IPS-20b (cell line): ENCODE measurements at regions not wholly inside any gene's neighbourhood (a gene's known extent, or its start where the extent isn't known, plus 50 kb on each side); places are given as distances from the start of the nearest gene placed in this dataset.

Experiments used
- H3K27ac ChIP-seq: one replicate; pipeline ENCODE4 v1.5.1; 2013; ENCODE audit warnings: low read length
- H3K27me3 ChIP-seq: 2 replicates; pipeline ENCODE4 v1.6.1; 2013; ENCODE audit warnings: mild to moderate bottlenecking, low read length, inconsistent platforms; ENCODE audit not compliant: insufficient read depth
- H3K36me3 ChIP-seq: 2 replicates; pipeline ENCODE4 v1.6.1; 2013; ENCODE audit warnings: low read depth, mild to moderate bottlenecking, inconsistent platforms, low read length, moderate library complexity; ENCODE audit not compliant: insufficient read depth
- H3K4me1 ChIP-seq: 2 replicates; pipeline ENCODE4 v1.6.1; 2013; ENCODE audit warnings: mild to moderate bottlenecking, control low read depth, inconsistent platforms, low read length, moderate library complexity; ENCODE audit not compliant: insufficient read depth
- H3K4me3 ChIP-seq: 2 replicates; pipeline ENCODE4 v1.5.1; 2013; ENCODE audit warnings: mild to moderate bottlenecking, low read length, inconsistent platforms
- H3K9ac ChIP-seq: 2 replicates; pipeline ENCODE4 v1.6.1; 2013; ENCODE audit warnings: low read depth, mild to moderate bottlenecking, inconsistent platforms, low read length, moderate library complexity
- H3K9me3 ChIP-seq: 2 replicates; pipeline ENCODE4 v1.6.1; 2013; ENCODE audit warnings: mild to moderate bottlenecking, low read depth, low read length, inconsistent platforms; ENCODE audit not compliant: insufficient read depth

DNA sequence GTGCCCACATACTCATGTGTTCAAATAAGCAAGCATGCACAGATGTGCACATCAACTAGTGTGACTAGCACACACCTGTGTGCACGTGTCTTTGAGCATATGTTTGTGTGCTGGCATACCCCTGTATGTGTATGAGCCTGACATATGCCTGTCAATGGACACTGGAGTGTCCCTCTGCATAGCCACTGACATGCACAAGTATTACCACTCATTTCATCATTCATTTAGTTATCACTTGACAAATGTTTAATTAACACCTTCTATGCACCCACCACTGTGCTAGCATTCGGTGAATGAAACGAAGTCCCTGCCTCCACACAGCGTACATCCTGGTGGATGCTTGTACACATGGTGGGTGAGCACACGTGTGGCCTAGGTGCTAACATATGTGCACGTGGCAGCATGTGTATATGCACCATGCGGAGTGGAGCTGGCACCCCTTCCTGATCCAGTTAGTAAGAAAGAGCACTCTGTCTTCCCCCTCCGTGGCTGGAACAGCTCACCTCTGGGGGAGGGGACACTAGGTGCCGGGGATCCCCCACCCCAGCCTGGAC, 112.0 kb downstream of the CHST1 start:
- Histone ChIP-seq H3K36me3 (no peaks in the 10 kb centered on the region), H3K9me3 (no peaks in the 10 kb centered on the region; the same call in 1 of the 2 replicates), H3K4me3 (no peak overlapping the region), H3K27ac (no peak overlapping the region), H3K4me1 (no peaks in the 10 kb centered on the region), H3K27me3 (no peaks in the 10 kb centered on the region), H3K9ac (no peak overlapping the region)

DNA sequence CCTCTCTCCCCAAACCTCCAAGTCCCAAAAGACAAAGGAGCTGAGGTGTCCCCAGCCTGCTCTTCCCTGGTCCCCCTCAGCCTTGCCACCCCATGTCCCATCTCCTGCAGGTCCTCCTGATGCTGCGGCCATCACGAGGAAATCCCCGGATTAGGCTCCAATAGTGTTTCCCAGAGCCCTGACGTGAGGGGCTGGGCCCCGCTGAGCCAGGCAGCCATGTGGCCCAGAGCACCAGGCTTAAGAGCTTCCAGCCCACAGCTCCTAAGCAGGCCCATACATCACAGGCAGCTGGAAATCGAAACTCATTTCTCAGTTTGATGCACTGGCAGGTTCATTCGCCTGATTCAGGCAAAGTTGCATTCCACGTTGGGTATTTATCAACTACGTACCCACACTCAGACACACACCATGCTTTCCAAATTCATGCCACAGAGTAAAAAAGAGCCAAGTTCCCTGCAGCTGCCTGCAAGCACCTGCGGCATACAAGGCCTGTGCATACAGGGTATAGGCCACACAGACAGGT, 114.2 kb downstream of the CHST1 start:
- no peak overlapping the region for H3K27ac ChIP-seq
- no peak overlapping the region for H3K9ac ChIP-seq
- no peaks in the 10 kb centered on the region for H3K4me1 ChIP-seq
- H3K4me3 ChIP-seq = no peak overlapping the region
- no peaks in the 10 kb centered on the region for H3K27me3 ChIP-seq
- no peaks in the 10 kb centered on the region for H3K9me3 ChIP-seq
- H3K36me3 ChIP-seq = no peaks in the 10 kb centered on the region

DNA sequence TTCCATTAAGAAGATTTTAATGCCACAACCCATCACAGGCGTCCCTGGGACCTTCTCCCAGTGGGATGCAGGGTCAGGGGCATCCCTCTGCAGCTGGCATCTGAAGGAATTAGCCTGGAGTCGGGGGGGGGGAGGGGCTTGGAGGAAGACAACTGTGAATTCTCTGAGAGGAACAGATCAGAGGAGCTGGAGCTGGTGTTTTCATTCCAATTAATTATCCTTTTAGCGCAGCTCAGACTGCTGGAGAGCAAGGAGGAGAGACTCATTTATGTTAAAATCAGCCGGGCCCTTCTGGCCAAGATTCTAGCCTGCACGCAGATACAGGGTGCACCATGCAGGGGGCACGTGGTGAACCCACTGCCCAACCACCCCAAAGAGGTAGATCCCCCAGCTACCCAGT, 116.2 kb downstream of the CHST1 start:
- Histone ChIP-seq H3K9me3 (no peaks in the 10 kb centered on the region), H3K4me3 (no peak overlapping the region), H3K27ac (no peak overlapping the region), H3K9ac (no peak overlapping the region), H3K4me1 (no peaks in the 10 kb centered on the region), H3K36me3 (no peaks in the 10 kb centered on the region), H3K27me3 (no peaks in the 10 kb centered on the region)

DNA sequence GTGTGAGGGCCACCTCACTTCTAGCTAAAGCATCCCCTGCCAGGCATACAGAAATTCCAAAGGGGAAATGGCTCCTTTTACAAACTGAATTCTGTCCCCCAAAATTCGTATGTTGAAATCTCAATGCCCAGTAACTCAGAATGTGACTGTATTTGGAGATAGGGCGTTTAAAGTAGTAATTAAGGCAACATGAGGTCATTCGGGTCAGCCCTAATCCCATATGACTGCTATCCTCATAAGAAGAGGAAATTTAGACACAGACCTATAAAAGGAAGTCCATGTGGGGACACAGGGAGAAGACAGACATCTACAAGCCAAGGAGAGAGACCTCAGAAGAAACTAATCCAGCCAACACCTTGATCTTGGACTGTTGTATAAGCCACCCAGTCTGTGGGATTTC, 119.1 kb downstream of the CHST1 start:
- no peak overlapping the region for H3K4me3 ChIP-seq
- no peaks in the 10 kb centered on the region for H3K36me3 ChIP-seq
- H3K27me3 ChIP-seq = peaks cover 8% of the 10 kb centered on the region; the same call in 1 of the 2 replicates
- H3K27ac ChIP-seq = no peak overlapping the region
- H3K4me1 ChIP-seq = no peaks in the 10 kb centered on the region
- H3K9me3 ChIP-seq = no peaks in the 10 kb centered on the region
- no peak overlapping the region for H3K9ac ChIP-seq

DNA sequence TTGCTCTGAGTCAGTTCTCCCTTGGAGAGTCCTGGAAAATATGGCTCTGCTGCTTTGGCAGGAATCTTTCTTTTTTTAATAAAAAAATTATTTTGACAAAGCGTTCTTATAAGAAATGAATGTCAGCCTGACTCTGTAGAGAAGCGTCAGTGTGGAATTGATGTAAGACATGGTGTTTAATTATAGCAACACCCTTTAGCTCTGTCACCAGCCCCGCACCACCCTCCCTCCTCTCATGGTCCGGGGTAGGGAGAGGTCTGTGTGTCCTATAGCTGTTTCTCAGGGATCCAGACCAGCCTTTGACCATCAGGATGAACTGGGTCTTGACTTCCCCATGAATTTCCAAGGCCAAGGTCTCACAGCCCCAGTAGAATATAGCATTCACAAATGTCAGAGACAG, 120.6 kb downstream of the CHST1 start:
- peaks cover 8% of the 10 kb centered on the region; the same call in 1 of the 2 replicates for H3K27me3 ChIP-seq
- no peaks in the 10 kb centered on the region for H3K9me3 ChIP-seq
- no peak overlapping the region for H3K4me3 ChIP-seq
- no peak overlapping the region for H3K27ac ChIP-seq
- H3K4me1 ChIP-seq = no peaks in the 10 kb centered on the region
- no peaks in the 10 kb centered on the region for H3K36me3 ChIP-seq
- no peak overlapping the region for H3K9ac ChIP-seq

DNA sequence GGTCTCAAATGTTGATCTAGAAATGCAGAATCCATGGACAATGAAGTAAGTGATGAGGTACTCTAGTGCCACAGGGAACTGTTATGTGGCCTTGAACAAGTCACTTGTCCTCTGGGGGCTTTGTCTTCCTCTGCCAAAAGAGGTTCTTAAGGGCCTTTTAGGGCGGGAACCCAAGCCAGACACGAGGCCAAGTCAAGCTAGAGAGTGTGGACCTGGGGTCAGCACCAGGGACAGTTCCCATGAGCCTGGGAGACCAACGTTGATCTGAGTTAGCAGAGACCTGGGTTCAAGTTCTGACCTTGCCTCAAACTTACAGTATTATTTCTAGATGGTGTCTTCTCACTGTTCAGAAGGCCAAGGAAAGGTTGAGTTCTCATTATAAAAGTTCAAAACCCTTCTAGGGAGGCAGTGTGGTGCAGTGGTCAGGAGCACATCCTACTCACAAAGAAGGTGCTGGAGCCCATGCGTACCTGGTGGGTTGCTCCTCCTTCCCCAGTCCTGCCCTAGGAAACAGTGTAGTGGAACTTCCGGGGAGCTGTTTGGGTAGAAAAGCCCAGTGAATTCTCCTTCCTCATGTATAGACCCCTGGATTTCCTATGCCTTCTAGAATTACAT, 121.5 kb downstream of the CHST1 start:
- Histone ChIP-seq H3K27ac (no peak overlapping the region), H3K36me3 (no peaks in the 10 kb centered on the region), H3K4me3 (no peak overlapping the region), H3K9ac (no peak overlapping the region), H3K9me3 (no peaks in the 10 kb centered on the region), H3K4me1 (no peaks in the 10 kb centered on the region), H3K27me3 (peaks cover 8% of the 10 kb centered on the region; the same call in 1 of the 2 replicates)

DNA sequence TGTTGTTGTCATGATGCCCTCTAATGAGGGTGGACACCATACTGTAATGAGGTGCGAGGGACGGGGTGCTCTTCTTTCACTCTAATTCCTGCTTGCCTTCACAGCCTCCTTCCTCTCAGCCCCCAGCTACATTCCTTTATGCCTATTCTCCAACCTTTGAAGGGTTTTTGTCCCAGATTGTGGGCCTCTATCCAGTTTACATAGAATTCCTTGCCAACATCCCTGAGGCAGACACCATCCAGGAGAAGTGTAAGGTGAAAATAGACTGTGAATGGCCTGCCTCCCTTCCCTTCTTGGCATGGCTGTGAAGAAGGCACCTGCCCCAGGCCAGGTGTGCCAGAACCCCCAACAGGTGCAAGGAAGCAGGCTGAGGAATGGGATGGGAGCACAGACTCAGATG, 122.3 kb downstream of the CHST1 start:
- Histone ChIP-seq H3K9me3 (no peaks in the 10 kb centered on the region), H3K27ac (no peak overlapping the region), H3K4me1 (no peaks in the 10 kb centered on the region), H3K4me3 (no peak overlapping the region), H3K27me3 (peaks cover 8% of the 10 kb centered on the region; the same call in 1 of the 2 replicates), H3K36me3 (no peaks in the 10 kb centered on the region), H3K9ac (no peak overlapping the region)

DNA sequence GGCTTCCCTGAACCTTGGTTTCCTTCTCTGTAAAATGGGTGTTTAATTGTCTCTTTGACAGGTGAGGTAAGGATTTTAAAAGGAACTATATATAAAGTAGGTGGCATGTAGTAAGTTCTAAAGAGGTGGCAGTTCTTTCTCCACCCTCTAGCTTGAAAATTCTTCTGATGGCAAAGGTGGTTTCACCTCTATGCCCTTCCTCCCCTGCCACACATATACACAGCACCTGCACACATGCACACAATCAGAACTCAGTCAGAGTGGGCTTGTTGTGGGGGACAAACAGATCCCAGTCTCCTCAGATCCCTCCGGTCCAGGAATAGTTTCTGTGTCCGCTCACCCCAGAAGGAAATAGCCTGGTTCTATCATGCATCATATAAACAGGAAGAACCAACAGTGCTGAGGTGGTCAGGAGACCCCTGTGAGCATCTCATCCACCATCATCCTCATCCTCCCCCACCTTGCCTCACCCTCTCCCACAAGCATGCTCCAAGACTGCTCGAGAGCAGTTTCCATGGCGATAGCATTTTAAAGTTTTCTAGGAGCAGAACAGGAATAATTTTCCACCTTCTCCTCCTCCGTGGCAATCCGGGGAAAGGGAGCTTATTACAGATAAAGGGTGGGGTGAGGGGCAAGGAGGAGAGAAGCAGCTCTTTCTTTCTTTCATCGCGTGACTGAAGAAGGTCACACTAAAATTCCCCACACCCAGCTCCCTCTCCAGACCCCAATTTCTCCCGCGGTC, 123.6 kb downstream of the CHST1 start:
- Histone ChIP-seq H3K9me3 (no peaks in the 10 kb centered on the region), H3K27me3 (peaks cover 8% of the 10 kb centered on the region; the same call in 1 of the 2 replicates), H3K9ac (no peak overlapping the region), H3K4me1 (no peaks in the 10 kb centered on the region), H3K4me3 (no peak overlapping the region), H3K27ac (no peak overlapping the region), H3K36me3 (no peaks in the 10 kb centered on the region)

DNA sequence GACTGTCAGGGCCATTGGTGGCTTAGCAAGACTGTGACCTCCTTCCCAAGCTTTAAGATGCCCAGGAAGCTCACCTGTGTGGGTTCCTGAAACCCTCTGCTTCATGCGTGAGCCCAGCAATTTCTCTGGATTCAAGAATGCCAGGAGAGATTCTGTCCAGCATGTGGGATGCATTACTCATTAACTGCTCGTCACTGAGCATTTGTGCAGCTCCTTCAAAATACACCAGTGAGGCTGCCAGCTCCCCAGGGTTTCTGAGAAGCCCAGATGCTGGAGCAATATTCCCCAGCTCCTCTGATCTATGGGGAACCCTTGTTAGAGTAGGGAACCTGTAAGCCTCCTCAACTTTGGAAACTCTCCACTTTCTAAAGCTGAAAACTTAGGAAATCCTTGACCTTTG, 126.5 kb downstream of the CHST1 start:
- no peak overlapping the region for H3K4me3 ChIP-seq
- H3K4me1 ChIP-seq = no peaks in the 10 kb centered on the region
- H3K27me3 ChIP-seq = peaks cover 8% of the 10 kb centered on the region; the same call in 1 of the 2 replicates
- no peak overlapping the region for H3K9ac ChIP-seq
- no peaks in the 10 kb centered on the region for H3K36me3 ChIP-seq
- H3K9me3 ChIP-seq = no peaks in the 10 kb centered on the region
- no peak overlapping the region for H3K27ac ChIP-seq

DNA sequence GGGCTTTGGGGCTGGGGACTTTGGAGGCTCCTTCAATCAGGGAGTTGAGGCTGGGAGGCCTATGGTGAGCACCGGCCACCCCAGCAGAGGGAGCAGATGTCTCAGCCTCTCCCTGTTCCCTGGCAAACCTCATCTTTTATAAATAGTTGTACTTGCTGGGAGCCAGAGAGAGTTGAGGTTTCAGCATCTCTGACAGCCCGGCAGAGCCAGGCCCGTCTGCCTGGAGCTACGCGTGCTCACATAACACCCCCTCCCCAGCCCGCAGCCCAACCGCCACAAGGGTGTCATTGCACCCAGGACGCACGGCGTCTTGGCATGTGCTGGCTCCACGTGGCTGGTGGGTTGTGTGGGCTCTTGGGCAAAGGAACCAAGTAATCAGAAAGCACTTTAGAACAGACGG, 127.1 kb downstream of the CHST1 start:
- H3K27me3 ChIP-seq = peaks cover 3% of the 10 kb centered on the region; the same call in 1 of the 2 replicates
- H3K36me3 ChIP-seq = no peaks in the 10 kb centered on the region
- no peaks in the 10 kb centered on the region for H3K9me3 ChIP-seq
- H3K4me3 ChIP-seq = no peak overlapping the region
- no peaks in the 10 kb centered on the region for H3K4me1 ChIP-seq
- H3K27ac ChIP-seq = no peak overlapping the region
- H3K9ac ChIP-seq = no peak overlapping the region

DNA sequence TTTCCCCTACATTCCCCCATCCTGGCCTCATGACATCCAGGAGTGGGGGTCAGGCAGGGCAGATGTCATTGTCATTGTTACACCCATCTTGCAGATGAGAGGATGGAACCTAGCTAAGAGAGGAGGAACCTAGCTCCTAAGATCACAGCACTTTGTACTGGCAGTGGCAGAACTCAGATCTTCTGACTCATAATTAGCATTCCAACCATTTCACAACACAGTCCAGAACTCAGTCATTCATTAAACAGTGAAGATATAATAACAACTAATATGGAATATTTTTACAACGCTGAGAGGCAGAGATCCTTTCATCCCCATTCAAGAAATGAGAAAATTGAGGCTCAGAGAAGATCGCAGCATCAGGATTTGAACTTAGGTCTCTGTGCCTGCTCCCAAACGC, 127.8 kb downstream of the CHST1 start:
- no peaks in the 10 kb centered on the region for H3K4me1 ChIP-seq
- no peaks in the 10 kb centered on the region for H3K36me3 ChIP-seq
- no peaks in the 10 kb centered on the region for H3K9me3 ChIP-seq
- H3K9ac ChIP-seq = no peak overlapping the region
- no peak overlapping the region for H3K27ac ChIP-seq
- H3K27me3 ChIP-seq = no peaks in the 10 kb centered on the region; the same call in 1 of the 2 replicates
- no peak overlapping the region for H3K4me3 ChIP-seq

DNA sequence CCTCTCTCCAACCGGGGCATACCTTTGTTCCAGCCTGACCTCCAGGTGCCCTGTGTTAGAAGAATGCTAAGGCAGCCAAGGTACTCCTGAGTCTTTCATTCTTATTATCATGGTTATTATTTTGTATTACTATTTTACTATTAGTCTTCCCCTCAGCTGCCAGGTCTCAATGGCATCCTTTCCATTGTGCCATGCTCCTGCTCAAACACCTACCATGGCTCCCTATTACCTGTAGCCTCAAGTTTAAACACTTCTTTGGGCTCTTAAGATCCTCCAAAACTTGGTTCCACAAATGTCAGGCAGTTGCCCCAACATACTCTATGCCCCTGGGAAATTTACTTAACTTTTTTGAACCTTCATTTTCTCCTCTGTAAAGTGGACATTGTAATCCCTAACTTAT, 130.4 kb downstream of the CHST1 start:
- Histone ChIP-seq H3K4me1 (no peaks in the 10 kb centered on the region), H3K27ac (no peak overlapping the region), H3K27me3 (no peaks in the 10 kb centered on the region), H3K4me3 (no peak overlapping the region), H3K9ac (no peak overlapping the region), H3K9me3 (no peaks in the 10 kb centered on the region), H3K36me3 (no peaks in the 10 kb centered on the region)
